Glutamatergic neuron (in vitro differentiated cells): ENCODE measurements at regions not wholly inside any gene's neighbourhood (a gene's known extent, or its start where the extent isn't known, plus 50 kb on each side); places are given as distances from the start of the nearest gene placed in this dataset.

Source experiments
- DNase-seq: peaks from one replicate; pipeline ENCODE4 v3.0.0; 2022
- H3K27ac Mint-ChIP-seq: one replicate; pipeline ENCODE4 v1.8.0; 2020; ENCODE audit warnings: mild to moderate bottlenecking, mixed read lengths, inconsistent platforms; ENCODE audit not compliant: unreplicated experiment
- H3K27me3 Mint-ChIP-seq: one replicate; pipeline ENCODE4 v1.8.0; 2020; ENCODE audit warnings: mild to moderate bottlenecking, moderate library complexity, mixed read lengths, inconsistent platforms; ENCODE audit not compliant: unreplicated experiment
- H3K36me3 Mint-ChIP-seq: one replicate; pipeline ENCODE4 v1.8.0; 2020; ENCODE audit warnings: mild to moderate bottlenecking, mixed read lengths, inconsistent platforms; ENCODE audit not compliant: unreplicated experiment
- H3K4me1 Mint-ChIP-seq: one replicate; pipeline ENCODE4 v1.8.0; 2020; ENCODE audit warnings: mild to moderate bottlenecking, low read depth, mixed read lengths, inconsistent platforms; ENCODE audit not compliant: unreplicated experiment
- H3K4me3 Mint-ChIP-seq: one replicate; pipeline ENCODE4 v1.8.0; 2020; ENCODE audit warnings: mild to moderate bottlenecking, mixed read lengths, inconsistent platforms; ENCODE audit not compliant: unreplicated experiment
- H3K9me3 Mint-ChIP-seq: one replicate; pipeline ENCODE4 v1.8.0; 2020; ENCODE audit warnings: mild to moderate bottlenecking, moderate library complexity, mixed read lengths, inconsistent platforms; ENCODE audit not compliant: unreplicated experiment
- TF ChIP-seq, protein P1 (sequence below): fragments of 200-600 bp; sonication (generic); IDR thresholded peaks from one replicate; pipeline ENCODE4 v1.5.0; 2021; ENCODE audit not compliant: partially characterized antibody, unreplicated experiment

DNA sequence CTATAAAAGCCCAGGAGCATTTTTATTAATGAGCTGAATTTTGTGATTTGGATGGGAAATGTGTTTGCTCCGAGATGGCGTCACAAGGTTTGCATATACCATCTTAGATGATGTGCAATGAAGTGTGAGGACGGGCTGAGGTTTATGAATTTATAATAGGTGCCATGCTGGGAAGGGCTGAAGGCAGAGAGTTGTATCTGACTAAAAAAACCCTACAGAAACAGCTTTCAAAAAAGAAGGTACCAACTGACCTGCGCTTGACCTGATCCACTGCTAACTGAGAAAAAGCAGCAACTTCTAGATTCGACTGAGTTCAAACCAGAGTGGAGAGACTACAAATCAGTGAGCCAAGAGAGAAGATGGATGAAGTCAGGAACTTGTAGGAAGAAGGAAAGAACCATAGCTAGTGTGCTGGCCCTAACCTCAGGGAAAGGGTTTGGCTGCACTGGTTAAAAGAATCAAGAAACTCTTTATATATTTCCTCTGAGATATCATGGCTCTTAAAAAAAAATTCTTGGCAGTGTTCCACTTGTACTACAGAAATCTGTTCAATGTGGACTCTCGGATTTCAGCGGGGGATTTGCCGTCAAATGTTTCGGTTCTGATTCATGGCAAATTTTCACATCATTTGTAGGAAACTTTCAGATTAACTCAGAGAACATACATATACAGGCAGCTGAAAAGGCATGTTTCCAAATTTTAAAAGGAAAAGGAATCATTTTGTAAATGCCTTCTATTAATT, 56.5 kb upstream of the HDGFL1 start:
- Mint-ChIP-seq H3K27me3 (no peaks in the 10 kb centered on the region), H3K4me3 (no peak overlapping the region), H3K4me1 (peaks cover 9% of the 10 kb centered on the region), H3K27ac (no peak overlapping the region), H3K9me3 (no peaks in the 10 kb centered on the region), H3K36me3 (no peaks in the 10 kb centered on the region)
- TF ChIP-seq, protein P1, sequence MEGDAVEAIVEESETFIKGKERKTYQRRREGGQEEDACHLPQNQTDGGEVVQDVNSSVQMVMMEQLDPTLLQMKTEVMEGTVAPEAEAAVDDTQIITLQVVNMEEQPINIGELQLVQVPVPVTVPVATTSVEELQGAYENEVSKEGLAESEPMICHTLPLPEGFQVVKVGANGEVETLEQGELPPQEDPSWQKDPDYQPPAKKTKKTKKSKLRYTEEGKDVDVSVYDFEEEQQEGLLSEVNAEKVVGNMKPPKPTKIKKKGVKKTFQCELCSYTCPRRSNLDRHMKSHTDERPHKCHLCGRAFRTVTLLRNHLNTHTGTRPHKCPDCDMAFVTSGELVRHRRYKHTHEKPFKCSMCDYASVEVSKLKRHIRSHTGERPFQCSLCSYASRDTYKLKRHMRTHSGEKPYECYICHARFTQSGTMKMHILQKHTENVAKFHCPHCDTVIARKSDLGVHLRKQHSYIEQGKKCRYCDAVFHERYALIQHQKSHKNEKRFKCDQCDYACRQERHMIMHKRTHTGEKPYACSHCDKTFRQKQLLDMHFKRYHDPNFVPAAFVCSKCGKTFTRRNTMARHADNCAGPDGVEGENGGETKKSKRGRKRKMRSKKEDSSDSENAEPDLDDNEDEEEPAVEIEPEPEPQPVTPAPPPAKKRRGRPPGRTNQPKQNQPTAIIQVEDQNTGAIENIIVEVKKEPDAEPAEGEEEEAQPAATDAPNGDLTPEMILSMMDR: no peak
- no peak for DNase-seq

DNA sequence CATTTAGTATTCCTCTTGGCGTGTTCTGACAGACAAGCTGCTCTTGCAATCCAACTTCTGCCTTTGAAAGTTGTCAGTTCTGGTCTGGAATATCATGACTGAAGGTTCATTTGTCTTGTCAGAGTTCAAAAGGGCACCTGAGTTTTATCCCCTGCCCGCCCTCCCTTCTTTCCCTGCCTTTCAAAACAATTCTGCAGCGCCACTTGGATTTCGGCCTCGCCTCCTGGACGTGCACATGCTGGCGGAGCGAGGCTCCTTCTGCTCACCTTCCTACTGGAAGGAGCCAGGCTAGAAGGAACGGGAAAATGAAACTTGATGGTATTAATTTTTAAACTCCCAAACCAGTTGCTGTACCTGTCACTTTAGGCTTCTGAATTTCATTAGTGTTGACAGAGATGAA, 55.7 kb upstream of the HDGFL1 start:
- Mint-ChIP-seq H3K27me3 (no peaks in the 10 kb centered on the region), H3K4me1 (peaks cover 9% of the 10 kb centered on the region), H3K27ac (no peak overlapping the region), H3K9me3 (no peaks in the 10 kb centered on the region), H3K4me3 (no peak overlapping the region), H3K36me3 (no peaks in the 10 kb centered on the region)
- DNase-seq: no peak
- TF ChIP-seq, protein P1: no peak

DNA sequence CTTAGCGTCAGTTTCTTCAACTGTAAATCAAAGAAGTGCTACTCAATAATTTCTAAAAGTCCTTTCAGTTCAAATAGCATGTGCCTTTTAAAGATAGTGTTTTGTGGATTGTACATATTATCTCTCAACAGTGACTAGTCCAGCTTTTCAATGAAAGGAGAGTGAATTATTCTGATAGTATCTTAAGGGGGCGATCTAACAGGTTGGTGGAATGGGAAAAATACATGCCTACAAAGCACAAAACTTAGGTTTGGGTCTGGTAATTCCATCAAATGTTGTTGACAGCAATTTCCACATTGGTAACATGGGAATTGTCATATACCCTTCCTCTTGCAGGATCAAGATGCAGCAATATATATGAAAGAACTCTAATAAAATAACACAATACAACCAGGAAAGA, 50.1 kb upstream of the HDGFL1 start:
- DNase-seq: no peak
- Mint-ChIP-seq H3K27ac (no peak overlapping the region), H3K36me3 (no peaks in the 10 kb centered on the region), H3K9me3 (no peaks in the 10 kb centered on the region), H3K4me1 (no peaks in the 10 kb centered on the region), H3K27me3 (no peaks in the 10 kb centered on the region), H3K4me3 (no peak overlapping the region)
- TF ChIP-seq, protein P1: no peak
